ENCODE measurements at regions not wholly inside any gene's neighbourhood (a gene's known extent, or its start where the extent isn't known, plus 50 kb on each side); places are given as distances from the start of the nearest gene placed in this dataset.

GRCh38 chr1:172960019-172960418 lies 90.7 kb downstream of the TNFSF18 start:
- TF ChIP-seq POLR2A (IDR thresholded peaks at IDR 0.05) = no peak
- no peak for TF ChIP-seq CTCF (IDR thresholded peaks at IDR 0.05)
